ENCODE measurements at regions not wholly inside any gene's neighbourhood (a gene's known extent, or its start where the extent isn't known, plus 50 kb on each side); places are given as distances from the start of the nearest gene placed in this dataset.
"Not testable (repeated sequence)": the region's sequence is repeated elsewhere in the genome, so short reads cannot be mapped to it uniquely, and the experiment has no call there.

GRCh38 chr11:38950867-38951266 is 2352.8 kb upstream of the RAG2 start:
- no peak overlapping the region for H3K4me3 ChIP-seq (ENCODE audit: low read depth, low read length)
- no peak for DNase-seq (ENCODE audit: low read depth)

GRCh38 chr11:38948392-38948791 is 2350.4 kb upstream of the RAG2 start:
- no peak for DNase-seq (ENCODE audit: low read depth)
- no peak overlapping the region for H3K4me3 ChIP-seq (ENCODE audit: low read depth, low read length)

- no peak overlapping the region for H3K4me3 ChIP-seq (ENCODE audit: low read depth, low read length)
- DNase-seq (ENCODE audit: low read depth) = no peak
These were observed 2339.7 kb upstream of the RAG2 start for GRCh38 chr11:38937709-38938108.

- no peak for DNase-seq (ENCODE audit: low read depth)
These were observed 2337.9 kb upstream of the RAG2 start for GRCh38 chr11:38935941-38936340.

GRCh38 chr11:38927993-38928392 is 2330.0 kb upstream of the RAG2 start:
- DNase-seq (ENCODE audit: low read depth) = no peak
- no peak overlapping the region for H3K4me3 ChIP-seq (ENCODE audit: low read depth, low read length)

More at GRCh38 chr11:38935941-38936340, 2337.9 kb upstream of the RAG2 start:
- no peak overlapping the region for H3K4me3 ChIP-seq (ENCODE audit: low read depth, low read length)

- no peak for DNase-seq (ENCODE audit: low read depth)
- no peak overlapping the region for H3K4me3 ChIP-seq (ENCODE audit: low read depth, low read length)
These were observed 2326.6 kb upstream of the RAG2 start for GRCh38 chr11:38924644-38925043.

GRCh38 chr11:38900211-38900610 is 2302.2 kb upstream of the RAG2 start:
- H3K4me3 ChIP-seq (ENCODE audit: low read depth, low read length) = no peak overlapping the region
- no peak for DNase-seq (ENCODE audit: low read depth)

- DNase-seq (ENCODE audit: low read depth); H3K4me3 ChIP-seq (ENCODE audit: low read depth, low read length): not testable (repeated sequence)
These were observed 2296.2 kb upstream of the RAG2 start for GRCh38 chr11:38894201-38894600.

GRCh38 chr11:38884145-38884865 is 2286.3 kb upstream of the RAG2 start:
- DNase-seq (ENCODE audit: low read depth) = no peak
- H3K4me3 ChIP-seq (ENCODE audit: low read depth, low read length) = no peak overlapping the region

- DNase-seq (ENCODE audit: low read depth) = no peak
These were observed 2269.3 kb upstream of the RAG2 start for GRCh38 chr11:38867338-38867737.

GRCh38 chr11:38865922-38866321 is 2267.9 kb upstream of the RAG2 start:
- no peak for DNase-seq (ENCODE audit: low read depth)
- no peak overlapping the region for H3K4me3 ChIP-seq (ENCODE audit: low read depth, low read length)

More at GRCh38 chr11:38867338-38867737, 2269.3 kb upstream of the RAG2 start:
- H3K4me3 ChIP-seq (ENCODE audit: low read depth, low read length) = no peak overlapping the region

GRCh38 chr11:38842991-38843390 is 2245.0 kb upstream of the RAG2 start:
- H3K4me3 ChIP-seq (ENCODE audit: low read depth, low read length) = no peak overlapping the region
- no peak for DNase-seq (ENCODE audit: low read depth)

GRCh38 chr11:38839071-38839470 is 2241.0 kb upstream of the RAG2 start:
- H3K4me3 ChIP-seq (ENCODE audit: low read depth, low read length) = no peak overlapping the region
- no peak for DNase-seq (ENCODE audit: low read depth)

- no peak overlapping the region for H3K4me3 ChIP-seq (ENCODE audit: low read depth, low read length)
- DNase-seq (ENCODE audit: low read depth) = no peak
These were observed 2237.9 kb upstream of the RAG2 start for GRCh38 chr11:38835966-38836365.

- H3K4me3 ChIP-seq (ENCODE audit: low read depth, low read length) = no peak overlapping the region
- DNase-seq (ENCODE audit: low read depth) = no peak
These were observed 2226.5 kb upstream of the RAG2 start for GRCh38 chr11:38824573-38824972.

- H3K4me3 ChIP-seq (ENCODE audit: low read depth, low read length) = not testable (repeated sequence)
These were observed 2223.8 kb upstream of the RAG2 start for GRCh38 chr11:38821786-38822185.

GRCh38 chr11:38819981-38820380 is 2221.9 kb upstream of the RAG2 start:
- H3K4me3 ChIP-seq (ENCODE audit: low read depth, low read length) = no peak overlapping the region
- DNase-seq (ENCODE audit: low read depth) = no peak

More at GRCh38 chr11:38821786-38822185, 2223.8 kb upstream of the RAG2 start:
- not testable (repeated sequence) for DNase-seq (ENCODE audit: low read depth)

- DNase-seq (ENCODE audit: low read depth) = no peak
- no peak overlapping the region for H3K4me3 ChIP-seq (ENCODE audit: low read depth, low read length)
These were observed 2220.7 kb upstream of the RAG2 start for GRCh38 chr11:38818720-38819119.

GRCh38 chr11:38814670-38815069 is 2216.6 kb upstream of the RAG2 start:
- no peak overlapping the region for H3K4me3 ChIP-seq (ENCODE audit: low read depth, low read length)
- DNase-seq (ENCODE audit: low read depth) = no peak

- no peak for DNase-seq (ENCODE audit: low read depth)
- H3K4me3 ChIP-seq (ENCODE audit: low read depth, low read length) = no peak overlapping the region
These were observed 2211.5 kb upstream of the RAG2 start for GRCh38 chr11:38809521-38809920.

- no peak for DNase-seq (ENCODE audit: low read depth)
These were observed 2198.2 kb upstream of the RAG2 start for GRCh38 chr11:38796281-38796680.

More at GRCh38 chr11:38796281-38796680, 2198.2 kb upstream of the RAG2 start:
- H3K4me3 ChIP-seq (ENCODE audit: low read depth, low read length) = no peak overlapping the region
